K562 (cell line): ENCODE measurements at regions not wholly inside any gene's neighbourhood (a gene's known extent, or its start where the extent isn't known, plus 50 kb on each side); places are given as distances from the start of the nearest gene placed in this dataset.

ENCODE experiments used
- ATAC-seq: fragments of 200-7000 bp; cut with Tn5 transposase; 3 replicates; pipeline ENCODE4 v1.9.1; 2020; ENCODE audit warnings: moderate library complexity
- BruUV-seq: library from RNA; stranded (reverse); fragments of 400-500 nt; replicated peaks from 2 replicates; lab custom pipeline; 2021; lab: Mats Ljungman, UMichigan
- CTCF ChIA-PET: fragments of 300-600 bp; formaldehyde crosslinking; extraction: SDS; loops from one replicate; lab custom pipeline; 2021; ENCODE audit warnings: low intra/inter-chr PET ratio; lab: Yijun Ruan, JAX
- POLR2A ChIA-PET: fragments of 300-600, 350-650 bp; sonication (Branson Sonifier 250); formaldehyde crosslinking; extraction: SDS; loops from one replicate; lab custom pipeline; 2021; ENCODE audit warnings: antibody characterized with exemption, inconsistent platforms; lab: Yijun Ruan, JAX
- DNase-seq, 4 experiments: peaks; one replicate each; pipeline versions ENCODE4 v3.0.0 to v3.0.0-alpha.2; 2011 to 2018; ENCODE audit warnings: low spot score in 3 of 4, mixed read lengths in 3 of 4; ENCODE audit errors: extremely low read depth in 1 of 4
- FAIRE-seq: peaks from 2 replicates; lab custom pipeline; 2011; peaks lifted over from hg19 to GRCh38; lab: Jason Lieb, UNC
- H2AFZ ChIP-seq: 2 replicates; pipeline ENCODE4 v1.6.0; 2011; ENCODE audit warnings: low read depth, low read length, control low read depth, inconsistent platforms
- H3K27ac ChIP-seq: fragments of 200-600 bp; 3 replicates; pipeline ENCODE4 v1.8.0; 2011; ENCODE audit warnings: low read depth, mild to moderate bottlenecking, control low read depth, inconsistent platforms, low read length, moderate library complexity, mixed read lengths; ENCODE audit errors: extremely low read depth
- H3K27me3 ChIP-seq, 2 experiments: fragments of 300-600 bp in 1 of 2; 2 replicates in 1 of 2; 3 replicates in 1 of 2; pipeline versions ENCODE4 v1.6.0 to v1.8.0; 2011; ENCODE audit warnings: inconsistent platforms in 2 of 2, low read length in 2 of 2, mild to moderate bottlenecking in 1 of 2, mixed read lengths in 1 of 2, moderate library complexity in 1 of 2; ENCODE audit not compliant: control insufficient read depth in 2 of 2, insufficient read depth in 2 of 2
- H3K36me3 ChIP-seq: fragments of 300-600 bp; 3 replicates; pipeline ENCODE4 v1.8.0; 2011; ENCODE audit warnings: mild to moderate bottlenecking, low read length, inconsistent platforms; ENCODE audit not compliant: control insufficient read depth, insufficient read depth
- H3K4me1 ChIP-seq, 2 experiments: fragments of 200-600 bp in 1 of 2; replicated peaks in 1 of 2; 2 replicates in 1 of 2; 3 replicates in 1 of 2; pipeline versions ENCODE4 v1.5.1 to v1.8.0; 2011; ENCODE audit warnings: inconsistent platforms in 2 of 2, low read length in 2 of 2, mild to moderate bottlenecking in 1 of 2, mixed read lengths in 1 of 2, moderate library complexity in 1 of 2; ENCODE audit not compliant: control insufficient read depth in 2 of 2, insufficient read depth in 2 of 2
- H3K4me2 ChIP-seq: 2 replicates; pipeline ENCODE4 v1.6.1; 2011; ENCODE audit warnings: low read length, control low read depth, inconsistent platforms, mixed read lengths; ENCODE audit not compliant: insufficient read depth
- H3K4me3 ChIP-seq: fragments of 200-600 bp; sonication (generic), shearing (Covaris generic); 2 replicates; pipeline ENCODE4 v1.5.1; 2016; ENCODE audit warnings: control low read depth, inconsistent platforms
- H3K79me2 ChIP-seq: fragments of 200-600 bp; 3 replicates; pipeline ENCODE4 v1.8.0; 2011; ENCODE audit warnings: low read length, inconsistent platforms; ENCODE audit not compliant: control insufficient read depth, insufficient read depth
- H3K9ac ChIP-seq, 2 experiments: 2 replicates each; pipeline versions ENCODE4 v1.6.0 to v1.6.1; 2011; ENCODE audit warnings: low read depth in 2 of 2, low read length in 2 of 2, control low read depth in 1 of 2, inconsistent platforms in 1 of 2, mild to moderate bottlenecking in 1 of 2, mixed read lengths in 1 of 2; ENCODE audit not compliant: insufficient read depth in 1 of 2
- H3K9me1 ChIP-seq: one replicate; pipeline ENCODE4 v1.6.0; 2011; ENCODE audit warnings: inconsistent platforms, mild to moderate bottlenecking, low read length, moderate library complexity; ENCODE audit not compliant: control insufficient read depth, insufficient read depth
- H3K9me3 ChIP-seq: replicated peaks from 2 replicates; pipeline ENCODE4 v1.5.1; 2011; ENCODE audit warnings: low read depth, low read length, inconsistent platforms; ENCODE audit not compliant: control insufficient read depth, insufficient read depth
- H4K20me1 ChIP-seq: replicated peaks from 2 replicates; pipeline ENCODE4 v1.6.1; 2011; ENCODE audit warnings: low read length, inconsistent platforms, mixed read lengths; ENCODE audit not compliant: control insufficient read depth, insufficient read depth
- ATF7 ChIP-seq: fragments of 450-650 bp; IDR thresholded peaks from 2 replicates; pipeline ENCODE4 v1.7.1; 2014; ENCODE audit warnings: mild to moderate bottlenecking, moderate library complexity
- BRD4 ChIP-seq: fragments of 200-600 bp; sonication (generic); IDR thresholded peaks from 2 replicates; pipeline ENCODE4 v1.6.1; 2017; ENCODE audit warnings: inconsistent platforms
- GTF2A2 ChIP-seq: IDR thresholded peaks from 2 replicates; pipeline ENCODE4 v1.6.1; 2016; ENCODE audit warnings: mild to moderate bottlenecking, missing genetic modification characterization, missing compliant biosample characterization
- PATZ1 ChIP-seq: fragments of 250-450 bp; sonication (Bioruptor Pico); IDR thresholded peaks from 2 replicates; pipeline ENCODE4 v1.5.0; 2020; ENCODE audit warnings: mild to moderate bottlenecking, borderline replicate concordance
- POLR3G ChIP-seq: IDR thresholded peaks from 2 replicates; pipeline ENCODE4 v1.6.1; 2011; ENCODE audit not compliant: insufficient read length, insufficient replicate concordance; ENCODE audit errors: extremely low read depth
- RBM22 ChIP-seq: fragments of 200-400 bp; formaldehyde crosslinking; IDR thresholded peaks from 2 replicates; pipeline ENCODE4 v1.6.1; 2018; ENCODE audit warnings: low read length, low read depth; ENCODE audit not compliant: poor library complexity, severe bottlenecking
- TEAD2 ChIP-seq: fragments of 450-650 bp; IDR thresholded peaks from 2 replicates; pipeline ENCODE4 v1.6.1; 2016; ENCODE audit warnings: missing genetic modification characterization, control low read depth, missing compliant biosample characterization
- THRAP3 ChIP-seq: fragments of 450-650 bp; IDR thresholded peaks from 2 replicates; pipeline ENCODE4 v1.6.1; 2016; ENCODE audit warnings: mild to moderate bottlenecking, inconsistent platforms, borderline replicate concordance
- ZFX ChIP-seq: sonication (generic); formaldehyde crosslinking; IDR thresholded peaks from 2 replicates; pipeline ENCODE4 v1.8.0; 2022; ENCODE audit warnings: mild to moderate bottlenecking, missing genetic modification reagents, moderate library complexity
- ZNF174 ChIP-seq: fragments of 250-450 bp; sonication (Bioruptor Pico); IDR thresholded peaks from 2 replicates; pipeline ENCODE4 v1.4.0; 2020; ENCODE audit warnings: mild to moderate bottlenecking
- ZNF280A ChIP-seq: fragments of 450-650 bp; IDR thresholded peaks from 2 replicates; pipeline ENCODE4 v1.6.1; 2018; ENCODE audit warnings: mild to moderate bottlenecking, low read depth; ENCODE audit not compliant: partially characterized antibody
- ZNF583 ChIP-seq: fragments of 250-450 bp; sonication (Bioruptor Pico); IDR thresholded peaks from 2 replicates; pipeline ENCODE4 v1.4.0; 2020
- WGBS: fragments of 100-300 bp; shearing (Covaris generic); methylation state at CpG from one replicate; pipeline ENCODE4 v1.1.6; 2016; ENCODE audit warnings: low coverage, mixed read lengths; ENCODE audit not compliant: insufficient coverage; ENCODE audit errors: missing lambda C conversion rate; 5-methylcytosine and 5-hydroxymethylcytosine counted together
- in situ Hi-C: fragments of 300-500 bp; cut with MboI; formaldehyde crosslinking; loops from 4 replicates; pipeline ENCODE4 v1.15.0; 2018; ENCODE audit warnings: inconsistent platforms, mixed read lengths
- intact Hi-C: fragments of 100-400 bp; cut with micrococcal nuclease; formaldehyde crosslinking; loops from 2 replicates; pipeline ENCODE4 v1.14.2; 2022
- TF ChIP-seq, protein P1 (sequence below): fragments of 450-650 bp; IDR thresholded peaks from 2 replicates; pipeline ENCODE4 v1.6.1; 2016; ENCODE audit warnings: missing biosample characterization, missing genetic modification characterization
- TF ChIP-seq, protein P2 (sequence below): sonication (generic); formaldehyde crosslinking; IDR thresholded peaks from 2 replicates; pipeline ENCODE4 v1.8.0; 2022; ENCODE audit warnings: missing genetic modification reagents, mild to moderate bottlenecking, borderline replicate concordance

DNA sequence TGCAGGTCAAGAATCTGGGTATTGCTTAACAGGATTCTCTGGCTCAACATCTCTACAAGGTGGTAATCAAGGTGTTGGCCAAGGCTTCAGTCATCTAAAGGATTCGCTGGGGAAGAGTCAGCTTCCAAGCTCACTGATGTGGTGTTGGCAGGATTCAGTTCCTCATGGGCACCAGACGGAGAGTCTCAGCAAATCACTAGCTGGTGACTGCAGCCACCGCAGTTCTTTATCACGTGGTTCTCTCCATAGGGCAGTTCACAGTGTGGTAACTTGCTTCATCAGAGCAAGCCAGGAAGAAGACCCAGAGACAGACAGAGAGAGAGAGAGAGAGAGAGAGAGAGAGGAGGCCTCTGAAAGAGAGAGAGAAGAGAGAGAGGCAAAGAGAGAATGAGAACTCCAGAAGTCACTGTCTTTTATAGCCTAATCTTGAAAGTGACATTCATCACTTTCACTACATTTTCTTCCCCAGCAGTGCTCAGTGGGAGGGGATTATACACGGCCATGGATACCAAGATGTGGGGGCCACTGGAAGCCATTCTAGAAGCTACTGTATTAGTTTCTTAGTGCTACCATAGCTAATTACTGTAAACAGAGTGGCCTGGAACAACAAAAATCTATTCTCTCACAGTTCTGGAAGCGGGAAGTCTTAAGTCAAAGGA, 109.2 kb upstream of the SMIM23 start (continued):
- TF ChIP-seq POLR3G (no peak), RBM22 (no peak)
- TF ChIP-seq, protein P1, sequence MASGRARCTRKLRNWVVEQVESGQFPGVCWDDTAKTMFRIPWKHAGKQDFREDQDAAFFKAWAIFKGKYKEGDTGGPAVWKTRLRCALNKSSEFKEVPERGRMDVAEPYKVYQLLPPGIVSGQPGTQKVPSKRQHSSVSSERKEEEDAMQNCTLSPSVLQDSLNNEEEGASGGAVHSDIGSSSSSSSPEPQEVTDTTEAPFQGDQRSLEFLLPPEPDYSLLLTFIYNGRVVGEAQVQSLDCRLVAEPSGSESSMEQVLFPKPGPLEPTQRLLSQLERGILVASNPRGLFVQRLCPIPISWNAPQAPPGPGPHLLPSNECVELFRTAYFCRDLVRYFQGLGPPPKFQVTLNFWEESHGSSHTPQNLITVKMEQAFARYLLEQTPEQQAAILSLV: no peak
- TF ChIP-seq, all 486 proteins: peak for 0

GRCh38 chr5:171678646-171679045, 107.0 kb upstream of the SMIM23 start:
- CTCF ChIA-PET: no interaction called here
- in situ Hi-C loops: no loop called here
- TF ChIP-seq PATZ1: no peak
- TF ChIP-seq ZFX (CRISPR knock-in tag): no peak
- TF ChIP-seq ZNF583 (CRISPR knock-in tag): no peak
- no peak for TF ChIP-seq BRD4
- TF ChIP-seq THRAP3: no peak
- TF ChIP-seq ZNF280A: no peak
- TF ChIP-seq, protein P2, sequence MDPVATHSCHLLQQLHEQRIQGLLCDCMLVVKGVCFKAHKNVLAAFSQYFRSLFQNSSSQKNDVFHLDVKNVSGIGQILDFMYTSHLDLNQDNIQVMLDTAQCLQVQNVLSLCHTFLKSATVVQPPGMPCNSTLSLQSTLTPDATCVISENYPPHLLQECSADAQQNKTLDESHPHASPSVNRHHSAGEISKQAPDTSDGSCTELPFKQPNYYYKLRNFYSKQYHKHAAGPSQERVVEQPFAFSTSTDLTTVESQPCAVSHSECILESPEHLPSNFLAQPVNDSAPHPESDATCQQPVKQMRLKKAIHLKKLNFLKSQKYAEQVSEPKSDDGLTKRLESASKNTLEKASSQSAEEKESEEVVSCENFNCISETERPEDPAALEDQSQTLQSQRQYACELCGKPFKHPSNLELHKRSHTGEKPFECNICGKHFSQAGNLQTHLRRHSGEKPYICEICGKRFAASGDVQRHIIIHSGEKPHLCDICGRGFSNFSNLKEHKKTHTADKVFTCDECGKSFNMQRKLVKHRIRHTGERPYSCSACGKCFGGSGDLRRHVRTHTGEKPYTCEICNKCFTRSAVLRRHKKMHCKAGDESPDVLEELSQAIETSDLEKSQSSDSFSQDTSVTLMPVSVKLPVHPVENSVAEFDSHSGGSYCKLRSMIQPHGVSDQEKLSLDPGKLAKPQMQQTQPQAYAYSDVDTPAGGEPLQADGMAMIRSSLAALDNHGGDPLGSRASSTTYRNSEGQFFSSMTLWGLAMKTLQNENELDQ (CRISPR knock-in tag): no peak
- no peak for TF ChIP-seq ZNF174
- no peak for TF ChIP-seq ATF7
- TF ChIP-seq GTF2A2: no peak
- TF ChIP-seq TEAD2 (tag): no peak

More at GRCh38 chr5:171678646-171679045, 107.0 kb upstream of the SMIM23 start:
- FAIRE-seq (no peak), ATAC-seq (no peak), DNase-seq (no peak)
- H2AFZ ChIP-seq: no peak overlapping the region
- H3K9ac ChIP-seq: no peak overlapping the region
- H3K9me1 ChIP-seq: no peaks in the 10 kb centered on the region
- no peaks in the 10 kb centered on the region for H3K36me3 ChIP-seq
- no TSS peak for BruUV-seq
- H3K27me3 ChIP-seq: peaks cover 0 to 24% of the 10 kb centered on the region in 2 experiments; a peak in 3 of 5 replicates
- no peak overlapping the region for H3K4me3 ChIP-seq
- no peaks in the 10 kb centered on the region; the same call in 1 of the 2 replicates for H4K20me1 ChIP-seq
- H3K9me3 ChIP-seq: no peaks in the 10 kb centered on the region
- no peak overlapping the region for H3K4me2 ChIP-seq
- POLR2A ChIA-PET: interaction anchor here (1.0 to 1.5 kb wide), 2 partner anchors 9 to 292 kb away, joined by 3 to 5 read pairs; no protein-coding TSS in a partner anchor
- 0% methylated on average over 1 of the region's 1 CpG for WGBS
- no peaks in the 10 kb centered on the region for H3K79me2 ChIP-seq
- intact Hi-C loops: no loop called here
- H3K27ac ChIP-seq: no peak overlapping the region
- H3K4me1 ChIP-seq: no peaks in the 10 kb centered on the region
